Glomerular visceral epithelial cell (primary cell): ENCODE measurements at regions not wholly inside any gene's neighbourhood (a gene's known extent, or its start where the extent isn't known, plus 50 kb on each side); places are given as distances from the start of the nearest gene placed in this dataset.
"Not testable (repeated sequence)": the region's sequence is repeated elsewhere in the genome, so short reads cannot be mapped to it uniquely, and the experiment has no call there.

Source experiments
- DNase-seq: peaks from one replicate; pipeline ENCODE4 v3.0.0-alpha.2; 2016; ENCODE audit errors: extremely low spot score

DNA sequence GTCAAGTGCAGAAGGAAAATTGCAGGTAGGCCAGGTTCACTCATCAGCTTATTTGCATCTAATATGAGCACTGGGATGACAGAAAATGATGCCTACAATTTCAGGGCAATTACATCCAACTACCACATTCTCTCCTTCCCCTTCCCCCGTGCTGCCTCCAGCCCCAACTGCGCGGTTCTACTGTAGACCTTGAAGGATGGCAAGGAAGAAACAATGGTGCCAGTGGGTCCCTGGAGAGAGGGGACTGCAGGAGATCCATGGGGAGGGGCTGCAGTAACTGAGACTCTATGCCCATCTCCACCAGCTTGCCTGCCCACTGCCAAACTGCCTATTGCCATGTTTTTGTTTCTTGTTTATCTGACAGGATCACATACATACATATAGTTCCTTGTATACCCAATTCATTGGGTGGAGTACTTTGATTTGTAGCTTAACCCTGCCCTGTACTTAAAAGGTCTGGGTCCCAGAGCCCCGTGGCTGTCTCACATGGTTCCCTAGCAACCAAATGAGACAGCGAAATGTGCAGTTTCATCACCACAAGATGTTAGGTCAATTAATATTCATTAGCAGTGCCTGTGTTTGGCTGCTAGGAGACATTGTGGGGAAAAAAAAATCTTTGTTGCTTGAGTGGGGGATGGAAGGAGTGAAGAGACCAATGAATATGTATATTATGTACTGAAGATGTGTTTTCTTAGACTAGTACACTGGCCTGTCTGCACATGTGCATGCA, 253.5 kb upstream of the PLET1 start:
- DNase-seq = no peak

DNA sequence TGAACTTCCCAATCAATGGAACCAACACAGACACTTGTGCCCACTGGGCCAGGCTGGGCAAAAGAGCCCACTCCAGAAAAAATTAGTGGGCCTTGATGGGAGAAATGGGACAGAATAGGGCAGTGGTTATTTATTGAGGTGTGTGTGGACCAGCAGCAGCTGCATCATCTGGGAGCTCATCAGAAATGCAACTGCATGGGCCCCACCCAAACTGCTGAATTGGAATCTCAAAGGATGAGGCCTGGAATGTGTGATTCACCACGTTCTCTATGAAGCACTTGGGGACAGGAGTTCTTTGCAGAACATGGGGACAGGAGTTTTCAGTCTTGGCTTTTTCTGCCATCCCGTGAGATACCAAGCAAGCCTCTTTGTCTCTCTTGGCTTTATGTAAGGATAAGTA, 255.6 kb upstream of the PLET1 start:
- DNase-seq = no peak

DNA sequence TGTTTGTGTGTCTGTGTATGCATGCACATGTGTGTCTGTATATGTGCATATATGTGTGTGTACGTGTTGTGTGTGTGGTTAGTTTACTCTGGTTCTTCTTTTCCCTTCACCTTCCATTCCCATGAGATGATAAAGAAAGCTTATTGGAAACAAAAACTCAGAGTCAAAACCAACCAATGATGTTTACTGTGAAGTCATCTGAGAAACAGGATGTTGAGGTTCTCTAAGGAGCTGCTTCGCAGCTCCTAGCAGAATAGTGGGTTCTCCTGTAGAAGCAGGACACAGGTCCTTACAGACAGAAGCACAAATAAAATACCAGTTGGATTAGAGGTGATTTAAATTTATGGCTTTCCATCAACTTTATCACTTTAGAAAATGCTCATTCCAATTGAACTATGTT, 256.1 kb upstream of the PLET1 start:
- no peak for DNase-seq

DNA sequence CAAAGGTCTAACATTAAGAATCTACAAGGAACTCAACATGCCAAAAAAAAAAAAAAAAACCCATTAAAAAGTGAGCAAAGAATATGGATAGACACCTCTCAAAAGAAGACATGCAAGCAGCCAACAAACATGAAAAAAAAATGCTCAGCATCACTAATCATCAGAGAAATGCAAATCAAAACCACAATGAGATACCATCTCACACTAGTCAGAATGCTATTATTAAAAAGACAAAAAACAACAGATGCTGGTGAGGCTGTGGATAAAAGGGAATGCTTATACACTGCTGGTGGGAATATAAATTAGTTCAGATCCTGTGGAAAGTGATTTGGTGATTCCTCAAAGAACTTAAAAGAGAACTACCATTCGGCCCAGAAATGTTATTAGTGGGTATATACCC, 257.7 kb upstream of the PLET1 start:
- no peak for DNase-seq

DNA sequence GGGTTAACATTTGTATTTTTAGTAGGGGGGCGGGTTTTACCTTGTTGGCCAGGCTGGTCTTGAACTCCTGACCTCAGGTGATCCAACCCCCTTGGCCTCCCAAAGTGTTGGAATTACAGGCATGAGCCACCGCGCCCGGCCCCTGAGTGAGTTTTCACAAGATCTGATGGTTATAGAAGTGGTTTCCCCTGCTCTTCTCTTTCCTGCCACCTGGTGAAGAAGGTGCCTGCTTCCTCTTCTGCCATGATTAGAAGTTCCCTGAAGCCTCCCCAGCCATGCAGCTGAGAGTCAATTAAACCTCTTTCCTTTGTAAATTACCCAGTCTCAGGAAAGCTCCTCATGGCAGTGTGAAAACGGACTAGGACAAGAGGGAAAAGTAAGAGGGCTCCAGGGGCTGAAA, 259.1 kb upstream of the PLET1 start:
- DNase-seq = no peak

DNA sequence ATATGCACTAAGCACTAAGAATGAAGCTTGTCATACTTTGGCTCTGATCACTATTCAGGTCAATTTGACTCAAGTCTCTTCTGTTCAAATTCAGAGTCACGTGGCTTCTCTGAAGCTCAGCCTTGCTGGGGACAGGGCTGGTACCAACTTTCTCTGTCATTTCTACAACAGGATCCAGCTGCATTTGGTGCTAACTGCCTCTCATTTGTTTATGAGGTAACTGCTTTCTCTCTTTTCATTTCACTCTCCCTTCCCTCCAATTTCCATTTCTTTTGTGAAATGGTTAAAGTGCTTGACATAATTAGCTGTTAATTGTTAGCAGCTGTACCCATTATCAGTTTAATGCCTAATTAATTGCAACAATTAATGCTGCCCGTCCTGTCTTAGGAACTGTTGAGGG, 259.7 kb upstream of the PLET1 start:
- DNase-seq = no peak

DNA sequence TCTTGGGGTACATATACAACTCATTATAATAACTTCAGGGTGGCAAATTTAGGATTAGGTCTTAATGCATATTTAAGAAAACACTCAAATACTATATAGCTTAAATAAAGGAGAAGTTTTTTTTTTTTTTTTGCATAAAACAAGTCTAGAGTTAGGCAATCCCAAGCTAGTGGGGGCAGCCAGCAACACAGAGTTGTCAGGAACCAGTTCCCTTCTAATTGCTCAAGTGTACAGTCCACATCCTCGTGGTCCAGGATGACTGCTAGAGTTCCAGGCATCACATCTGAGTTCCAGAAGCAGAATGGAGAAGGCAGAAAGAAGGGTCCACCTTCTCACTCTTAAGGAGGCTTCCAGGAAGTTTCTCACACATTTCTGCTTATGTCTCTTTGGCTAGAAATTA, 261.9 kb upstream of the PLET1 start:
- no peak for DNase-seq

DNA sequence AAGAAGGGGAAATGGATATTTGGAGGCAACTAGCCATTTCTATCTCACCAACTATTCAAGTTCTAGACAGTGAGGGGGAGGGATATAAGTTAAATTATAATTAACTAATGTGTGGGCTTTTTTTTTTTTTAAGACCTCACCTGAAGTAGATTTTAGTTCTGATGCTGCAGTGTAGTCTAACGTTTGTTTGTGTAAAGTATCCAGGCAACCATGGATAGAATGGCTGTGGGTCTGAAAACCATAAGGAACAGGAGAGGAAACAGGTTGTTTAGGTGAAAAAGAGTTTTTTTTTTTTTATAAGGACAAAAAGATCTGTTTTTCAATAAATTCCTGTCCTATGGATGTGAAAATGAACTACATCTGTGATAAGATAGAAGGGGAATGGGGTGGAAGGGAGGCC, 262.4 kb upstream of the PLET1 start:
- DNase-seq = no peak

DNA sequence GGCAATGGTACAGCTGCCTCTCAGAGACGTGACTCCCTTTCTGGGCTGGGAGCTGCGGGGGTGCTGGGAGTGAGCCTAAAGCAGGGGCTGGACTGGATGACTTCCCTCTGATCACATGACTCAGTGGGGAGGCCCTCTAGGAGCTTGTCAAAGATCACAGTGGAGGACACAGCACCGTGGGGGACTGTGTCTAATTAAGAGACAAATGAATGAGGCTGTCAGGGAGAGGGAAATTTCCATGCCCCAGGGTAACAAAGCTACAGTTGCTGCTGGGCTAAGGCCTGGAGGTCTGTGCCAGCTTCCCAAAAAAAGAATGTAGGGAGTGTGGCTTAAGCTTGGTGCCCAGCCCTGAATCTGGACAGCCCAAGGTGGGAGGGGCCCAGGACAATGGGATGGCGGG, 262.8 kb upstream of the PLET1 start:
- no peak for DNase-seq

DNA sequence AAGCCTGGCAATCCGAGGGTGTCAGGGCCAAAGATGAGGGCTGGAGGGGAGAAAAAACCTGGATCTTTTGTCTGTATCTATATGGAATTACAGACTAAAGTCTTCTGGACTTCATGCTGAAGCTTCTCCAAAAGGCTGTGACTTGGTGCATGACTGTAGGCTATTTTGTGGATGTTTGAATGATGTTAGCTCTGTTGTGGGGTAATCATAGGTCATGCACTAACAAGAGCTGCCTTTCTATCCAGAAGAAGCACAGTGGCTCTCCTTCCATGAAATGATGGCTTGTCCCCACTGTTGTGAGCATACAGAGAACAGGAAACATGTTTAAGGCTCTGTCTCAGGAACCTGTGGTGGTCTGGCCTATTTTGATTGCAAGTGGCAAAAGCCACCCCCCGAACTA, 263.3 kb upstream of the PLET1 start:
- DNase-seq = no peak

DNA sequence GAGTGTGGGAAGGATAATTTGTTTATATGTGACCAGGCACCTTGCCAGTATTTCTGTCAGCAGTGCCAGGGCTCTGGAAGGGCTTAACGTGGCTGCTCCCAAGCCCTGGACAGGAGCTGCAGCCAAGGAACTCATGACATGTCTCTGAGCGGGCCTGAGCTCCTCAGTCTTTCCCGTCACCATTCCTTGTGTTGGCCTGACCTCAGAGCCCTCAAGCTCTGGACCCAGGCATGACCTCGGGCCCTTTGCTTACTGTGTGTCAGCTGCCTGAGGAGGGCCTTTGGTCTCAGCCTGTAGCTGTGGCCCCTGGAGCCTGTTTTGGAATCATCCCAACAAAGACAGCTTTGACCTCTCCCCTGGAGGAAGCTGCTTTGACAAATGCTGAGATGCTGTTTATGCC, 264.1 kb upstream of the PLET1 start:
- DNase-seq = no peak

DNA sequence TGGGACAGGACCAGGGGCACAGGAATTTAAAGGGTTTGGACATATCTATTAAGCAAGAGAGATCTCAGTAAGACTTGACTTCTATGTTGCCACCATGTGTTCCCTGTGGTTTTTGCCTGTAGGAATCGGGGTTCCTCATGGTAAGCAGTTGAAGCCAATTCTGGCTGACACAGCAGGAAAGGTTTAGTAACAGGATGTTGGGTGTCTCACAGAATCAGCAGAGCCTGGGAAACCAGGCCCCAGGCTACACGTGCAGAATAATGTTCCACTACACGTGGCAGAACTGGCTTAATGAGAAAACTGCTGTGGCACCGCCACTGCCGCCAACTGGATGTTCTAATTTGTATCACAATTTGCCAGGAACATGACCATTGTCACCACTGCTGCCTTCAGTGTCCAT, 264.6 kb upstream of the PLET1 start:
- DNase-seq = no peak

DNA sequence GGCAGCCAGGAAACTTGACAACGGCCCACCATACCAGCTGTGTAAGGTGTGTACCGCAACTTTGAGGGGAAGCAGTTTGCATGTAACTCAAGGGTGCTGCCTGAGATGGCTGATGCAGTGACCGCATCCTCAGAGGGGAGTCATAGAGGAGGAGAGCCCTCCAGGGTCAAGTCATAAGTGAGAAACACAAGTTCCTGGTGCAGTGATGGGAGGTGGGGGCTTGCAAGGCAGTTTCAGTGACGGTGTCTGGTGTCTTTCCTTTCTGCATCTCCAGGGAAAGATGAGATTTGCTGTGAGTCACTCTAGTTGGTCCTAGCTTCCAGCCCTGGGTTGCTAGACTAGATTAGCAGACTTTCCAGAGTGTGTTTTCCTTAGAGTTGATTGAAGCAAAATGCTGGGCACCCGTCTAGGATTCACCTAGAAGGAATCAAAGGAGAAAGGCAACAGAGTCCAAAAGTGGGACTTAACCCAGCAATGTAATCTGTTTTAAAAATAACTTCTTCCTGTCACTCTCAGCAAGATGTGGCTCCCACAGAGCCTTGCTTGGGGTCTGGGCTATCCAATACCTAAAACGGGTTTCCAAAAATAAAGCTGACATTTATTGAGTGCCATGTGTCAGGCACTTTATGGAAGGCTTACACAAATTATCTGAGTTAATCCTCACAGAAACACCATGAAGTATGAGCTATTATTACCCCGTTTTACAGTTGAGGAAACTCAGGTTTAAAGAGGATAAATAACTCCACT, 265.4 kb upstream of the PLET1 start:
- DNase-seq = no peak

DNA sequence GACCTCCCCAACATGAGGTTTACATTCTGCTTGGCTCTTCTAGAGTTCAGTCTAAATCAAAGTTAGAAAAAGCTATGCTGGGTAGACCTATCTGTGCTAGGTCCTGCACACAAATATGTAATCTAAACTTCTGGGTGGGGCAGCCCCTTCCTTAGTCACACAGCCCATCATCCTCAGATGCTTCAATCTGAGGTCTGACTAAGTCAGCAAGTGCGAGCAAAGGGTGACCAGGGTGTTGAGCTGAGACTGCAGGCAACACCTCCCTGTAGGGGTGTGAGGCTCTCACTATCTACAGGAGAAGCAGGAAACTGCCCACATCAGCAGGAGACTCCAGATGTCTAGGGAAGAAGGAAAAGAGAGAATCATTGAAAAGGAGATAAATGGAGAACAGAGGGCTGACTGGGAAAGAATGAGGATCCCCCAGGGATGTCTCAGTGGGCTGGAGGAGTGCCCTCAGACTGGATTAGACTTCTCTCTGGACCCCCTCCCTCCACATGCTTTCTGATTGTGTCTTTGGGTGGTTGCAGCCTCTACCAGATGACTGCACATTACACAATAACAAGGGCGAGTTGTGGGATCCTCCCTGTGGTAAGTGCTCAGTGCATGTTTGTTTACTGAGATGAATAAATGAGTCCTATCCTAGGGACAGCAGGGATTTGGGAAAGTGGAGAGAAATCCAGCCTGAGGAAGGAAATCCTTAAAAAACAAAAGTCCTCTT, 266.2 kb upstream of the PLET1 start:
- no peak for DNase-seq

DNA sequence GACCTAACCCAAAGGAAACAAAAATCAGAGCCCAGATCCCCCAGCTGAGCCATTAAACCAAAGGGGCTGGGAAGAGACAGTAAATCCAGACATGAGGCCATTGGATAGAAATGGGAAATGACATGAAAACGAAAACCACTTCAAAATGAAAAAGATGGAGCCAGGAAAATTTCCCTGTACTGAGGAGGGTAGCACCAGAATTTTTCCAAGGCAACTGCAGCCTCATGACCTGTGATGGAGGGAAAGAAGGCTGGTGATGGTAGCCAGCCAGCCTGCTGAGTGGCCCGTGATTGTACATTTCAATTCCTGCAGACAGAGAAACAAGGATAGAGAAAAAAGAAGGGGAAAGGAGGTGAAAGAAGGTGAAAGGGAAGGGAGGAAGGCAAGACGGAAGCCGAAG, 268.4 kb upstream of the PLET1 start:
- DNase-seq = no peak

DNA sequence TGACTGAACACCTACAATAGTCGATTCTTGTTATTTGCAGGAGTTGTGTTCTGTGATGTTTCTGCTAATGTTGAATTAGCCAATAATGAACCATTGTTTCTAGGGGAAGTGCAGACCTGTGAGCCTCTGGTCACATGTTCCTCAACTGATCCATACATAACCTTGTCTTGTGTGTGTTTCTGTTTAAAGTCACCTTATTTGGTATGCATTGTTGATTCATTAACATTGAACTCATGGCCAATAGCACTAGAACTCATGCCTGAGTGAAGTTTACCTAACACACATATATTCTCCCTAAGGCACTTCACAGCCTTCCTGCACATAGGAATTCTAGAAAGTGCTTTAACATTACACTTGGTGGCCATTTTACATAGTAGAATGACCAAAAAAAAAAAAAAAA, 271.8 kb upstream of the PLET1 start:
- no peak for DNase-seq

DNA sequence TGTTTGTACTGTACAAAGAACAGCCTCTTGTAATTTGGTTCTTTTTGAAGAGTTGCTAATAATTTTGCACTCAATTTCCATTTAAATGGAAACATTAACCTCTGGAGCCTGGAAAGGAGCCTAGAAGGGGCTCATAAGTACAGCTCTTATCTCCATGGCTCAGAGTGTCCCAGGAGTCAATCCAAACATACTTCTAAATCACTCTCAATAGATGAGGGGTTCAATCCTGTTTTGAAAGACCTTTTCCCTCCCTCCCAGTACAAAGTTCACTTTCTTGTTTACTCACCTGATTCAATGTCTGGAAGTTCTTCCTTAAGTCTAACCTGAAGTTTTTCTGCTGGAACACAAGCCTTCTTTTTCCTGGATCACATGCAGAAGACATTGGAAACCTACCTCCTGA, 273.0 kb upstream of the PLET1 start:
- DNase-seq = no peak

DNA sequence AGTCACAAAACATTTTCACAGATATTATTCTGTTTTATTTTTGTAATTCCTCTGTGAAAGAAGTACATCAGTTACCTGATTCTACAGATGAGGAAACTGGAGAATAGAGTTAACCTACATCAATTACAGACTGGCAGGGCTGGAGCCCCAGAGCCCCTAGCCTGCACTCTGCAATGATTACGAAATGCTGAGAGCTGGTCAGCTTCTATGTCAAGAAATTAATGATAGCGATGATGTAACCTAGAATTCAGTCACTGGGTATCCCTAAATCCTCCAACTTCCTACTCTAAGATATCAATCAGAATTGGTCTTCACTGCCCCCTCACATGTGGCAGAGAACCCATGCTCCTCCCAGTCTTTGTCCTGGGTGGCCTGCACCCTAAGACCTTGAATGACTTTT, 273.5 kb upstream of the PLET1 start:
- no peak for DNase-seq

DNA sequence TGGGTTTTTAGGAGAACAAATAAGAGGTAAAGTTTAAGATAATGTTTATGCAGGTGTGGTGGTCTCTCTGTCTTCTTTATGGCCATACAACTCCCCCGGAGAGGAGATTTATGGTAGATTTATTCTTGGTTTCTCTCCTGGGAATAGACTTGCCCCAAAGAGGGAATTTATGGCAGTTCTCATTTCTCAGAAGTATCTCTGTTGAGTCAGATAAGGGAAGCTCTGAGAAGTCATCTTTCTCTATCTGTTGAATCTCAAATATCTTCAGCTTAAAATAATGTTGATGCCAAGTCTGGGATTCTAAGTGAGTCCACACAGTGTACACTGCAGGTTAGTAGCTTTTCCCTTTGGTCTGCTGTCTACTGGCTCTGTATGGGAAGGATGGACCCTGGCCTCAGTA, 276.4 kb upstream of the PLET1 start:
- no peak for DNase-seq

DNA sequence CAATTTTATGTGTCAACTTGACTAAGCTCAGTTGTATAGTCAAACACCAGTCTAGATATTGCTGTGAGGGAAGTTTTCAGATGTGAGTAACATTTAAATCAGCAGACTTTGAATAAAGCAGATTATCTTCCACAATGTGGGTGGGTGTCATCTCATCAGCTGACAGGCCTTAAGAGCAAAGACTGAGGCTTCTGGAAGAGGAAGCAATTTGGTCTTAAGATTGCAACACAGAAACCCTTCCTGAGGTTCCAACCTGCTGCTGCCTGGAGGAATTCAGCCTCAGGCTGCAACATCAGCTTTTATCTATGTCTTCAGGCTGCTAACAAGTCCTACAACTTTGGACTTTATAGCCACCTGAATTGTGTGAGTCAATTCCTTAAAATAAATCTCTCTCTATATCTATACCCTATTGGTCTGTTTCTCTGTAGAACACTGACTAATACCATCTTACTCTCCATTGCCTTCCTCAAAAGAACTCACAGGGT, 277.2 kb upstream of the PLET1 start:
- DNase-seq = no peak

DNA sequence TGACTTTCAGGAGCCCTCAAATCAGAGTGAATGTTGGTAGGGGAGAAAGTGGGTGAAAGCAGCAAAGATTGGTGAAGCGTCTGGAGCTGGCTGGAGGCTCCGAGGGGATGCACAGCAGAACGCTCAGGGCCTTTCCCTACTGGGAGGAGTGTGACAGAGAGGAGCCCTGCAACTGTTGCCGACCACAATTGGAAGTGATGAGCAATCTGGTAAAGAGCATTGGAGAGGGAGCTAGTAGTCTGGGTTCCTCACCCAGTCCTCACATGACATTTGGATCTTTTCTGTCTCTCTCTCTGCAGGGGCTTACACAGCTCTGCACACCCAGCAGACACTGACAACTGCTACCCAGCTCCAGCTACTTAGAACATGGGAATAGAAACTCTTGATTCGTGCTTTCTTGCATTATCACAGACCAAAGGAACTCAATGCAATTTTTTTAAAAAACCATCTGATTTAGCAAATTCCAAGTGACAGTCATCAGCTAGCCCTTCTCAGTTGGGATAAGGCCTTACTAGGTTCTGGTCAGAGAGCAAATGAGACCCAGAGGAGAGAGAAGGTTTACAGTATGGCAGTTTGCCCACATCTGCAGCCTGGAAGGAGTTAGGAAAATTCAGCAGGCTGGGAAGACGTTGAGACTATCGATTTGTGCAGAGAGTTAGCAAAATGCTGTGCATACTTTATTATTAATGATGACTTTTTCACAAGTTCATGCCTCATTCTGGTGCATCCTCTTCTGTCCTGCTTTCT, 278.0 kb upstream of the PLET1 start:
- no peak for DNase-seq

DNA sequence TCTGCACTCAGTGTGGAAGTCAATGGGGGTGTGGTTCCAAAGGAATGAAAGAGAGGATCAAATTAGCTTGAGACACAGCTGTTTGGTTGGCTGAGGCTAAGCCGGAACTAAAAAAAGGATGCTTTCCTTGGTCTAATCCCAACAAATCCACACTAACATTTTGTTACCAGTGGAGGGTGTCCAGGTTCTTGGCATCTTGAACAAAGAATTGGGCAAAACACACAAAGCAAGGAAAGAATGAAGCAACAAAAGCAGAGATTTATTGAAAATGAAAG, 278.6 kb upstream of the PLET1 start:
- DNase-seq = not testable (repeated sequence)
